Ureter (tissue), 1 donor: ENCODE measurements at regions not wholly inside any gene's neighbourhood (a gene's known extent, or its start where the extent isn't known, plus 50 kb on each side); places are given as distances from the start of the nearest gene placed in this dataset.
"Not testable (repeated sequence)": the region's sequence is repeated elsewhere in the genome, so short reads cannot be mapped to it uniquely, and the experiment has no call there.

Source experiments
- DNase-seq: peaks from one replicate; pipeline ENCODE4 v3.0.0-alpha.2; 2020; ENCODE audit warnings: low spot score
- donor health status: DM: yes; HTN: yes; CAD: no.

DNA sequence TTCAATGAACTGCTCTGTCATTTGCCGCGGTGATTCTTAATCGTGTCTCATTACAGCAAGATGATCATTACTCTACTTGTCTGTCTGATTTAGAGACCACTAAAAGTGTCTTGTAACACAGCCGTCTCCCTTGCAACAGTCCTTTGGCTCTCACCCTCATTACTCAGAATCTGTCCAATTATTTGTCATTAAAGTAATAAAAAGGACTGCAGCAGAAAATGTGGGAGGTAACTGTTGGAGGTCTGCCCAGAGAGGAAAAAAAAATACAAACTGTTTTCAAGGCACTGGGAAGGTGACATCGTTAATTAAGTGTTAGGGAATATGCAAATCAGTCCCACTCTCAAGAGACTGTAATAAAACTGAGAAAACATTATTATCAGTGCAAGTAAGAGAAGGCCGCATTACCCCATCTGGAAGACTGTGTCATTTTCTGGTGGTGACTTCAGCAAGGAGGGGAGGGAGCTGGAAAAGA lies 281.0 kb downstream of the RASEF start:
- no peak for DNase-seq

DNA sequence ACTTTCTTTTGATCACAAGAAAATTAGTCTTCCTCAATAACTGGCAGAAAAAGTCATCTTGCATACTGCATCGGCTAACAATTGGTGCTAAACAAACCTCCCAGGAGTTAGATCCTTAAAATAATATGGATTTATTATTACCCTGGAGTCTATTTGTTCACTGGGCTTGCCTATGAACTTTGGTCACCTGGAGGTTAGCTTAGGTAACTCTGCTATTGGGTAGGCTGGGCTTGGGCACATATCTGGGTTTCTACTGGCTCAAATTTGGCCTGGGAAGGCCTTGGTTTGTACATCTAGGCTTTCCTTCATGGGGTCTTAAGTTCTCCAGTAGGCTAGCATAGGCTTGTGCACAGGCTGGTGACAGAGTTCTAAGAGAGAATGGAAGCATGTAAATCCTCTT lies 279.9 kb downstream of the RASEF start:
- no peak for DNase-seq

DNA sequence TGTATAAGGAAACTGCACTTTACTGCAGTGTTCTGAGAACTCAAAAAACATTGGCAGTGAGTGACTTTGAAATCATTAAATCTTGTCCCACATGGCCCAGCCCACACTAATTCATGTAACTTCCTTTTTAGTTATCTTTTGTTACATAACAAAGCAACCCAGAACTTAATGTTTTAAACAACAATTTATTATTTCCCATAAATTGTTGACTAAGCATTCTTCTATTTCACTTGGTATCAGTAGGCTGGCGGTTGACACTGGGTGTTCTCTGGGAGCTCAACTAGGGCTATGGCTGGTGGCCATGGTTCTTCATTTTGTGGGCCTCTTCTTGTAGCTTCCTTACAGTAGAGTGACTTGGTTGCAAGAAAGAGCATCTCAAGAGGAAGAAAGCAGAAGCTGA lies 278.4 kb downstream of the RASEF start:
- DNase-seq = no peak

DNA sequence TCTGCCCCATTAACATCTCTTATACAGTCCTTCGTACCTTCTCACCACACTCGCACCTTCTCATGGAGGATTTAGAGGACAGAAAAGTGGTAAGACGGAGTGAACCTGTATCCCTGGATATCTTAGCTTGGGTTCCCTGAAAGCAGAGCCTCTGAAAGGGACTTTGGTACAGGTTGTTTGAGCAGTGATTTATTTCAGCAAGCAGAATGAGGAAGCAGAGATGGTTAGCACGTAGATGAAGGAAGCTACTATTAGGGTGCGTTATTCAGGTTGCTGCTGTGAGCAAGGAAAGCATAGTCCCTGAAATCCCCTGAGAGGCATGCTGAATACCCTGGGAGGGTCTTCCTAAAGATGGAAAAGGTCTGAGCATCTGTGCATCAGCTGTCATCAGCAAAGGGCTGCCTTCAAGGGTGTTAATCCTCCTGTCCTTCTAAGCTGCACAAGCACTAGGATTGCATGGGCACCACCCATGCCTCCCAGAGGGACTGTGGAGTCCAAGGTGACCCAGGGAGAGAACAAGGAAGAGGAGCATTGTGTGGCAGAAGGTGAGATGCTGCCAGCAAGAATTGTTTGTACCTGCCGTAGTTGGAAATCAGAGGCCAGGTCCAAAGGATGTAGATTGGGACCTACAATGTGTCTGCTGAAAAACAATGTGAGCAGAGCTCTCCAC lies 273.7 kb downstream of the RASEF start:
- no peak for DNase-seq

DNA sequence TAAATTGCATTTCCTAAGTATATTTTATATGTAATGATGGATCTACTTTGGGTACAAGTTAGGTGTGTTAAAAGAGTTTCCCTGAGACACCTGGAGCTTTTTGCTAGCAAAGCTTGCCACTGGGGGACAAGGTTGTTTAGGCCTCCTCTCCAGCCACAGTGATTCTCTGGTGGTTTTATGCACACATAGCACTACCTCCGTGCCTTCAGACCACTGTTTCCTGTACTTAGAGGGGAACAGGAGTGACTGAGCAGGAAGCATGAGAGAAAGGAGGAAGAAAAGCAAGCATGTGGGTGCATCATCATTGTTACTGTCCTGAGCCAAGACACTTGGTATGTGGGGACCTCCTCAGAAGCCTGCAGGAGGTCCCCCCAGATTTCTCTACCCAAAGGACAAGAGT lies 272.1 kb downstream of the RASEF start:
- DNase-seq = no peak

DNA sequence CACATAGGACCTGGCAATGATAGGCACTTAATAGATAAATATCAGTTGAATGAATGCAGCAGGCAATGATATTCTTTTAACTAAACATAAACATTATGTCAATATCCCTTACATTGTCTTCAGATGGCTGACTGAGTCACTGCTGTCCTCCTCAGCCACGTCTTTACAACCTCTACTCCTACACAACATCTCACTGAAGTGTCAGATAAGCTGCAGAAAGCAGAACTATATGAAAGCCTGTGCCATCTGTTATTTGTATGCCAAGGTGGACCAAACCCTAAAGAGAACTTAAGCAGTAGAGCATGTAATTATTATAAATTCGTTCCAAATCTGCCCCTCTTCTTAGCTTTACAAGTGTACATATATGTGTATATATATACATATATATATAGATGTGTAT lies 271.2 kb downstream of the RASEF start:
- DNase-seq = no peak

DNA sequence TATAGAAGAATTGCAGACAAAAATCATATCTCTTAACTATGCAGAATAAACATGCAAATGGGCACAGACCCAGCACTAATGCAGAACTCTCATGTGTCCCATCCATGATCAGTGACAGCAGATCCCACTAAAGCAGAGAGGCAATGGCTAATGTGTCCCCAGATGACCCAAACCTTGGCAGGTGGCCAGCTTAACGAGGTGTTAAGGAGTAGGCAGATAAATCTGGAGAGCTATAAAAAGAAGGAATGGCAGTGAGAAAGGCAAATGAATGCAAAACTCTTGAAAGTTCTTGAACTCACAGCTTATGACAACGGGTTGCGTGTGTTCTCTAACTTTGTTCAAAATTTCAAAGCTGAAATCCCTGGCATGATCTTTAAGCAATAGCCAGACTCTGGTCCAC lies 265.4 kb downstream of the RASEF start:
- DNase-seq = no peak

DNA sequence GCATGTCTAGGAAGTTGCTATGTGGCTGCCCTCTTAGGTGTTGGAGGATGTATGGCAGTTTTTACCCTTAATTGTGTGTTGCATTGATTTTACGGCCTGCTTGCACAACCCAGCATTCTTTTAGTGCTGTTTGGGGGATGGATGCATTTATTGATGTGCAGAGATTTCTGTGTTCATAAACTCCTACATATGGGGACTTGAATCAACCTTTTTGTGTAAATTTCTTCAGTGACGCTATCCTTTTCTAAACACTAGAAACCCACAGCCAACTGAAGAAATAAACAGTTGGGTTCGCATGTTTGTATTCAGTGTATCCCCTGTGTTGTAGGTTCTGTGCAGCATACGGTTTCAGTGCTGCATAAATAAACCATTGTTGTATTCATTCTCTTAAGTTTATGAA lies 263.7 kb downstream of the RASEF start:
- no peak for DNase-seq

DNA sequence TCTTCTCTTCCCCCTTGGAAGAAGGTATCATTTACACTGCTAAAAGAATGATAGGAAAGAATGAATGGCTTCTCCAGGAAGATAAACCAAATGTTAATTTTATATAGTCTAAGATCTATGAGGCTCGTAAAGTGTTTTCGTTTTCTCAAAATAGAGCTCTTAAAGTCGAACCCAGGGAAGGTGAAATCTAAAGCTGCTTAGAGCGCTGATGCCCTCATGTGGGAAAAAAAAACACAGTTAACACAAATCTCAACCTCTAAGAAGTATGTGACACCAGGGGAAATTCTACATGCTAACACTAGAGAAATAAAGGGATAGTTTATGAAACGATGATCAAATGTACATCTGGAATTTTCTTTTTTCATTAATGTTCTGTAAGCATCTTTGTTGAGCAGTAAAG lies 257.9 kb downstream of the RASEF start:
- no peak for DNase-seq

DNA sequence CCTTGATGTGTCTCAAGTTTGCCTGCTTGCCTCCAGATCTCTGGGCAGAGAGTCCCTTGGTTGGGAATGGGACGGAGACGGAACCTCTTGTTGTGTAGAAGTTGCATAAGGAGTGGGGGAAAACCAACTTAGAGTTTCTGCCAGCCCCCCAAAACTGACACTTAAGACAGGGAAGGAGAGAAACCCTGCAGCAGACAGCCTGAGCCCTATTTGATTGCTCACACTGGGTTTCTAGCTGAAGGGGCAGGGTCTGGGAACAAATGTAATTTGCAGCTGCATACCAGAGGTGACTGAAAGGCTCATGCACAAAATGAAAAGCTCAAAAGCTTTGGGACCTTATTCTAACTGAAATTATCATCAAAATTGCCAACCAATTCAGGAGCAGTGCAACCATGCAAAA lies 254.5 kb downstream of the RASEF start:
- no peak for DNase-seq

DNA sequence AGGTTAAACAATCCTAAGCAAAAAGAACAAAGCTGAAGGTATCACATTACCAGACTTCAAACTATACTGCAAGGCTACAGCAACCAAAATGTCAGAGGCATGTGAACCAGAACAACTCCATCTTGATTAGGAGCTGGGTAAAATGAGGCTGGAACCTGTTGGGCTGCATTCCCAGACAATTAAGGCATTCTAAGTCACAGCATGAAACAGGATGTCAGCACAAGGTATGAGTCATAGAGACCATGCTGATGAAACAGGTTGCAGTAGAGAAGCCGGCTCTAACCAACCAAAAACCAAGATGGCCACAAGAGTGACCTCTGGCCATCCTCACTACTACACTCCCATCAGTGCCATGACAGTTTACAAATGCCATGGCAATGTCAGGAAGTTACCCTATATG lies 252.0 kb downstream of the RASEF start:
- peak; percentile 51 for DNase-seq

DNA sequence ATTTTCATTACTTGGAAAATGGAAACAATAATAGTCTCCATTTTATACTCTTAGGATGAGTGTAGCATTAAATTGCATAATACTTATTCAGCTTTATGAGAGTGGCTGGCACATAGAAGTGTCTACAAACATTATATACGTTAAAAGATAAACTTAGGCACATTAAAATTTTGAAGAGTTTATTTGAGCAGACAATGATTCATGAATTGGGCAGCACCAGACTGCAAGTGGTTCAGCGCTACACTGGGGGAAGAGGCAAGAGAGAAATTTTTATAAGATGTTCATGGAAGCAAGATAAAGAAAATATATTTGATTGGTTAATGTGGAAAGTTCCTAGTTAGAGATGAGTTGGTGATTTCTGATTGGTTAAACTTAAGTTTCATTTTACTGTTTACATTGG lies 243.7 kb downstream of the RASEF start:
- DNase-seq = no peak

DNA sequence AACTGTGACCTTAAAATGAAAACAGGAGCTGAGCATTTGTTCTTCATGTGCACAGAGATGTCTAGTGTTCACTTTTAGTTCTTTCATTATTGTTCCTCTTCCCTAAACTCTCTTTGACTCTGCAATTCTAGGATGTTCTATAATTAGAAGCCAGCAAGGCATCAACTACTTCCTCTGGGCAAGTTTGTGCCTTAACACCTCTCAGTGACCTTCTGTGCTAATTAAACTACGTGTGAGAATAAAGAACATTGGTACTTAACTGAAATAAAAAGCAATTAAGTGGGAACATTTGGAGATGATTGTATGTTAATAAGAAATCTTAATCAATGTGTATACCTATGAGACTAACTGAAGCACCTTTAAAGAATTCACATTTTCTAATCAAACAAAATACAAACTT lies 242.8 kb downstream of the RASEF start:
- no peak for DNase-seq

DNA sequence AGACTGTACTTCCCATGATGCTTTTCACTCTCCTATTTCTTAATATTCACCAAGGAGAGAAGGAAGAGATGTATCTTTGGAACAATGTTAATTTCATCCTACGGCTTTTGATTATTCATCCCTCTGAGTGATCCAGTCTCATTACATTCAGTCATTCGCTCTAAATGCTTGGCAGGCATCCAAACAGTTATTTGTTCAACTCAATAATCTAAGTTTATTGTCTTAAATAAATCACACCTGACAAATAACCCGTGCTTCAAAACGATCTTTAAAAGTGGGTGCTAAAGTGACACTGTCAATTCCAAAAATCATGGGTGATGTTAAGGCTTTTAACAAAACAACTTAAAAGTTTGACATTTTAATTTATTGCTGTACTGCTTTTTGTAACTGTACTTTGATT lies 233.1 kb downstream of the RASEF start:
- DNase-seq = no peak

DNA sequence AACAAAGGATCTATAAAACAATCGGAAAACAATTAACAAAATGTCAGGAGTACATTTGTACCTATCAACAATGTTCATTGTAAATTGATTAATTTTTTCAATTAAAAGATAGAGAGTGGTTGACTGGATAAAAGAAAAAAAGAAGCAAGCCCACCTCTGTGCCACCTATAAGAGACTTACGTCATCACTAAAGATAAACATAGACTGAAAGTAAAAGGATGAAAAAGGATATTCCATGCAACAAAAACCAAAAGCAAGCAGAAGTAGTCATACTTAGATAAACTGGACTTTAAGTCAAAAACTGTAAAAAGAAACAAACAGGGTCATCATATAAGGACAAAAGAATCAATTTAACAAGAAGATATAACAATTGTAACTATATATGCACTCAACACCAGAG lies 197.4 kb downstream of the RASEF start:
- DNase-seq = no peak

DNA sequence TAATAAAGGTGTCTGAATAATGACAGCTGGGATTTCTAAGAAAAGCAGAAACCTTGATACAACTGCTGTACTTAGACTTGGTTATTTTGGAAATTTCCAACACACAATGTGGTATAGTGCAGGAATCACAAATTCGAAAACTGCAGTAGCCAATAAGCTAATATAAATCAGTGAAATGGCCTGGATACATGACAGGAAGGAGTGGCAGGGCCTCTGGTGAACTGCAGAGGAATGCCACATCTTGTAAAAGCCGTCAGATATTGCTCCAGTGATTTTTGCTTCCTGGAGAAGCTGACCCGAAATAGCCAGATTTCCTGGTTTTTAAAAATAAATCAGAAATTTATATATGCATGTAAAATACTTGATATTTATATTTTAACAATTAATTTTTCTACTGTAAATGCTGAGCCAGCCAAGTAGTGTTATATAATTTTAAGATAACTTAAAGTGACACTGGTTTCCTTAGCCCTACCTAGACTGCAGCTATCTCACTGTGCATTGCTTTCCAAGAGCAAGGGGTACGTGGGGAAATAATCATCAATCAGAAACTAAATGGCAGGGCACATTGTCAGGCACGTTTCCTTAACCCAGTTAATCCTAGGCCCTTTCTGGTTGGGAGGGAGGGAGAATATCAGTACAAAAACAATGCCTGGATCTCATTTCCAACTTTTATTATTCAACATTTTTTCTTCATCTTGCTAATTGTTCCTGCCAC lies 182.4 kb downstream of the RASEF start:
- no peak for DNase-seq

DNA sequence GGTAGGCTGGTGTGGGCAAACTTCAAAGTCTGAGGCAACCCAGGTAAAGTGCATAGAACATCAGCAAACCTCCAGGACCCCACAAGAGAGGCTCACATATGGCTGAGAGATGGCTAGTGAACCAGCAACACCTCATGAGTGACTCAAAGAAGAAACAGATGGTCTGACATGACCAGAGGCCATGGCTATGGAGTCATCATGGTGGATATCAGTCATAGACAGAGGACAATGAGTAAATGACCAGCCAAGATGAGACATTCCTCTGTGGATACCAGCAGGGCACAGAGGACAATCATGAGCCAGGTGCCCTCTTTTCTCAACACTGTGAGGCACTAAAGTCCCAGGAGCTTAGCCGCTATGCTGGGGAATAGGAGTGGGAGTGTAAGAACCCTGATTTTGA lies 180.8 kb downstream of the RASEF start:
- DNase-seq = no peak

DNA sequence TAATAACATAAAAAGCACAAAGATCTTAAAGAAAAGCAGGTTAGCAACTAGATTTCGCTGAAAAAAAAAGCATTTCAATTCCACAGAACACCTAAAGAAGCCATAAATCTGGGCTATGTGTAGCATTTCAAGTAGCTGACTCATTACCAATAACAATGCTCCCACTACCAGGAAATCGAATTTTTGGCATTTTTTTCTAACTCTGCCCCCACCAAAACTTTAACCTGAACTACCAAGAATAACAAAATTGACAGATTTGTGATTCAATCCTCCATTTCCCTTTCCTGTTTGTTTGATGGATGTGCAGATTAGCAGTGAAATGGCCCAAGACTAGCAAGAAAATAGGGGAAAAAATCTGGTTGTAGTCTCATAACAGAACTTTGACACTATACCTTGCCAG lies 180.2 kb downstream of the RASEF start:
- DNase-seq = no peak

DNA sequence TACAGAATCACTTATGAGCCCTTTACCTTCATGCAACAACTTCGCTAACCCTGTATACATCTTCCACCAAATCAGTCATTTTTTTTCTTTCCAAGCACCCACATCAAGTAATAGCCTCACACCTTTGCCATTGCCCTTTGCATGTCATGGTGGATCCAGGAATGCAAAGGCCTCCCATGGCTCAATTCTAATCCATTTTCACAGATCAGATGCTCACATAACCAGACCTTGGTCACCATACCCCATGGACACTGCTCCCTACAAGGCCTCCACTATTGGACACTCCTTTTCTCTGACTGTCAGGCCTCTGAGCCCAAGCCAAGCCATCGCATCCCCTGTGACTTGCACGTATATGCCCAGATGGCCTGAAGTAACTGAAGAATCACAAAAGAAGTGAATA lies 179.5 kb downstream of the RASEF start:
- DNase-seq = no peak

DNA sequence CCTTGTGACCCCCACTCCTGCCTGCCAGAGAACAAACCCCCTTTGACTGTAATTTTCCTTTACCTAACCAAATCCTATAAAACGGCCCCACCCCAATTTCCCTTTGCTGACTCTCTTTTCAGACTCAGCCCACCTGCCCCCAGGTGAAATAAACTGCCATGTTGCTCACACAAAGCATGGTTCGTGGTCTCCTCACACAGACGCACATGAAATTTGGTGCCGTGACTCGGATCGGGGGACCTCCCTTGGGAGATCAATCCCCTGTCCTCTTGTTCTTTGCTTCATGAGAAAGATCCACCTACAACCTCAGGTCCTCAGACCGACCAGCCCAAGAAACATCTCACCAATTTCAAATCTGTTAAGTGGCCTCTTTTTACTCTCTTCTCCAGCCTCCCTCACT lies 179.0 kb downstream of the RASEF start:
- not testable (repeated sequence) for DNase-seq

DNA sequence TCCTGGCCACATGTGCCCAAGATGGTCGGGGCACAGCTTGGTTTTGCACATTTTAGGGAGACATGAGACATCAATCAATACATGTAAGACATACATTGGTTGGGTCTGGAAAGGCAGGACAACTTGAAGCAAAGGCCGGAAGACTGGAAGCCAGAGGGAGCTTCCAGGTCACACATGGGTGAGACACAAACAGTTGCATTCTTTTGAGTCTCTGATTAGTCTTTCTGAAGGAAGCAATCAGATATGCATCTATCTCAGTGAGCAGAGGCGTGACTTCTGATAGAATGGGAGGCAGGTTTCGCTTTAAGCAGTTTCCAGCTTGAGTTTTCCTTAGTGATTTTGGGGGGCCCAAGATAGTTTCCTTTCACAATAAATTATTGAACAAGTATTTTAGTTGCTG lies 172.5 kb downstream of the RASEF start:
- DNase-seq = no peak

DNA sequence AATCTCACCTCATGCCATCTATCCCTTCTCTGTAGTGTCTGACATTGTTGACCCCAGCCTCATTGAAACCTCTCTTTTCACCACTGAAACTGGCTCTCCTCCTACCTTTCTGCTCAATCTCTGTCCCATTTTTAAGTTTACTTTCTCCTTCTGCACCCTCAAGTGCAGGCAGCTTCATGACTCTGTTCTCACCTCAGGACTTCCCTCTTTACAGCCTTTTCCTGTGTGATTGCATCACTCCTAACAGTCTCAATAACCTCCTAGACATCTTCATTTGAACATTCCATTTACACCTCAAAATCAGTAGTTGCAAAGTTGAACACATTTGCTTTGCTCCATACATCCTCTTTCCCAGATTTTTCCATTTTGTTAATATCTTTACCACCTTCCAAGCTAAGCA lies 172.1 kb downstream of the RASEF start:
- DNase-seq = no peak

DNA sequence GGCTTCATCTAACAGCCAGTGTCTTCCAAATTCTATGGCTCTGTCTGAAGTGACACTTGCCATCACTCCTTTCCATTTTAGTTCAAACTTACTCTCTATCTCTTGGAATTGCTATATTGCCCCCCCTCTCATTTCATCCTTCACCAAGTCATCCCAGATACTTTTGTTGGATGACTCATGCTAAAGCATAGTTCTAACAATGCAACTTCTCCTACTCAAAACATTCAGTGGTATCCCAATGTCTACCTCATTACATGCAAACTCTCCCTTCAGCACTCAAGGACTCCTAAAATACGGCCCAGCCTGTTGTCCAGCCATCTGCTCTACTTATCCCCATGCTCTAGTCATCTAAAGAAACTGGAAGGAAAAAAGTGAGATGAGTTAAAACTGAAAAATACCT lies 171.6 kb downstream of the RASEF start:
- DNase-seq = no peak

DNA sequence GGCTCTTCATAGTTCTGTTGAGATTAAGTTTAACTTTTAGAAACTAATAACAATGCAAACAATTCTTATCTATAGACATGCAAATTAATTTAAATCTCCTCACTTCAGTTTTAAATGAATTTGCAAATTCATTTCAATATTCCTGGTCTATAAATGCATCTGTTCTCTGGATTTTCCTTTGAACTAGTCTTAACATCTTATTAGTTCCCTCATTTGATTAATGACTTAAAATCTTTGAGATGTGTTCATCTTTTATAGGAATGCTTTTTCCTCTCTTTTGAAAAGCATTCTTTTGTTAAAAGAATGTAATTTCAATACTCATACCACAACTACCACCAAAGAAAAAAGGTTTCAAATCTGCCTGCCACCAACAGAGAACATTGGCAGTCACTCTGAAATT lies 169.4 kb downstream of the RASEF start:
- no peak for DNase-seq
